ENCODE measurements at regions not wholly inside any gene's neighbourhood (a gene's known extent, or its start where the extent isn't known, plus 50 kb on each side); places are given as distances from the start of the nearest gene placed in this dataset.

GRCh38 chr9:78918976-78919375, 622.1 kb downstream of the PSAT1 start:
- TF ChIP-seq CTCF (conservative IDR thresholded peaks at IDR 0.05 in 1 of 2, IDR thresholded peaks at IDR 0.05 in 1 of 2; ENCODE audit: low read depth in 1 of 2, low read length in 2 of 2), result no peak
- TF ChIP-seq EZH2 (IDR thresholded peaks at IDR 0.05; ENCODE audit: low read length, missing control alignments), result no peak
